ENCODE measurements at regions not wholly inside any gene's neighbourhood (a gene's known extent, or its start where the extent isn't known, plus 50 kb on each side); places are given as distances from the start of the nearest gene placed in this dataset.

GRCh38 chr18:38616306-38616705, 1050.7 kb upstream of the CELF4 start:
- no peak for ATAC-seq (replicated peaks; ENCODE audit: extremely low read depth, poor library complexity, severe bottlenecking)
- H3K27ac Mint-ChIP-seq (ENCODE audit: low read depth) = no peak overlapping the region
- no peaks in the 10 kb centered on the region for H3K27me3 Mint-ChIP-seq
- H3K4me1 Mint-ChIP-seq = no peaks in the 10 kb centered on the region
- H3K36me3 Mint-ChIP-seq (ENCODE audit: insufficient read depth) = no peaks in the 10 kb centered on the region
- DNase-seq (ENCODE audit: low spot score in 2 of 2) = no peak
- H3K9me3 Mint-ChIP-seq = peaks cover 17% of the 10 kb centered on the region
- no peak overlapping the region for H3K4me3 Mint-ChIP-seq

GRCh38 chr18:38612904-38613303, 1047.3 kb upstream of the CELF4 start:
- Mint-ChIP-seq H3K27me3 (no peaks in the 10 kb centered on the region), H3K27ac (ENCODE audit: low read depth) (no peak overlapping the region), H3K4me1 (no peaks in the 10 kb centered on the region), H3K4me3 (no peak overlapping the region), H3K36me3 (ENCODE audit: insufficient read depth) (no peaks in the 10 kb centered on the region), H3K9me3 (peaks cover 17% of the 10 kb centered on the region)
- ATAC-seq (replicated peaks; ENCODE audit: extremely low read depth, poor library complexity, severe bottlenecking) = no peak
- no peak for DNase-seq (ENCODE audit: low spot score in 2 of 2)

GRCh38 chr18:38611036-38611964, 1045.7 kb upstream of the CELF4 start:
- DNase-seq (ENCODE audit: low spot score in 2 of 2) = no peak
- H3K9me3 Mint-ChIP-seq = peaks cover 18% of the 10 kb centered on the region
- ATAC-seq (replicated peaks; ENCODE audit: extremely low read depth, poor library complexity, severe bottlenecking) = no peak
- no peaks in the 10 kb centered on the region for H3K4me1 Mint-ChIP-seq
- no peak overlapping the region for H3K27ac Mint-ChIP-seq (ENCODE audit: low read depth)
- H3K36me3 Mint-ChIP-seq (ENCODE audit: insufficient read depth) = no peaks in the 10 kb centered on the region
- no peaks in the 10 kb centered on the region for H3K27me3 Mint-ChIP-seq
- no peak overlapping the region for H3K4me3 Mint-ChIP-seq

- Mint-ChIP-seq H3K4me3 (no peak overlapping the region), H3K27ac (ENCODE audit: low read depth) (no peak overlapping the region), H3K36me3 (ENCODE audit: insufficient read depth) (no peaks in the 10 kb centered on the region), H3K9me3 (peaks cover 23% of the 10 kb centered on the region), H3K4me1 (no peaks in the 10 kb centered on the region), H3K27me3 (no peaks in the 10 kb centered on the region)
- no peak for DNase-seq (ENCODE audit: low spot score in 2 of 2)
- no peak for ATAC-seq (replicated peaks; ENCODE audit: extremely low read depth, poor library complexity, severe bottlenecking)
Observed at GRCh38 chr18:38606841-38607240, 1041.2 kb upstream of the CELF4 start.

GRCh38 chr18:38602341-38602740, 1036.7 kb upstream of the CELF4 start:
- DNase-seq (ENCODE audit: low spot score in 2 of 2) (no peak), ATAC-seq (replicated peaks; ENCODE audit: extremely low read depth, poor library complexity, severe bottlenecking) (no peak)
- no peak overlapping the region for H3K4me3 Mint-ChIP-seq
- H3K4me1 Mint-ChIP-seq = no peaks in the 10 kb centered on the region
- no peak overlapping the region for H3K27ac Mint-ChIP-seq (ENCODE audit: low read depth)
- no peaks in the 10 kb centered on the region for H3K36me3 Mint-ChIP-seq (ENCODE audit: insufficient read depth)
- H3K9me3 Mint-ChIP-seq = peaks cover 28% of the 10 kb centered on the region
- no peaks in the 10 kb centered on the region for H3K27me3 Mint-ChIP-seq

GRCh38 chr18:38587571-38587970, 1022.0 kb upstream of the CELF4 start:
- no peaks in the 10 kb centered on the region for H3K4me1 Mint-ChIP-seq
- no peaks in the 10 kb centered on the region for H3K9me3 Mint-ChIP-seq
- DNase-seq (ENCODE audit: low spot score in 2 of 2) (no peak), ATAC-seq (replicated peaks; ENCODE audit: extremely low read depth, poor library complexity, severe bottlenecking) (no peak)
- H3K4me3 Mint-ChIP-seq = no peak overlapping the region
- H3K27me3 Mint-ChIP-seq = no peaks in the 10 kb centered on the region
- no peaks in the 10 kb centered on the region for H3K36me3 Mint-ChIP-seq (ENCODE audit: insufficient read depth)
- no peak overlapping the region for H3K27ac Mint-ChIP-seq (ENCODE audit: low read depth)

GRCh38 chr18:38586327-38586726, 1020.7 kb upstream of the CELF4 start:
- Mint-ChIP-seq H3K27ac (ENCODE audit: low read depth) (no peak overlapping the region), H3K4me1 (no peaks in the 10 kb centered on the region), H3K27me3 (no peaks in the 10 kb centered on the region), H3K4me3 (no peak overlapping the region), H3K9me3 (peaks cover 6% of the 10 kb centered on the region), H3K36me3 (ENCODE audit: insufficient read depth) (no peaks in the 10 kb centered on the region)
- ATAC-seq (replicated peaks; ENCODE audit: extremely low read depth, poor library complexity, severe bottlenecking) (no peak), DNase-seq (ENCODE audit: low spot score in 2 of 2) (no peak)

- Mint-ChIP-seq H3K4me3 (no peak overlapping the region), H3K27ac (ENCODE audit: low read depth) (no peak overlapping the region), H3K4me1 (no peaks in the 10 kb centered on the region), H3K27me3 (no peaks in the 10 kb centered on the region), H3K36me3 (ENCODE audit: insufficient read depth) (peaks cover 3% of the 10 kb centered on the region), H3K9me3 (peaks cover 14% of the 10 kb centered on the region)
- DNase-seq (ENCODE audit: low spot score in 2 of 2) (no peak), ATAC-seq (replicated peaks; ENCODE audit: extremely low read depth, poor library complexity, severe bottlenecking) (no peak)
Observed at GRCh38 chr18:38579764-38580163, 1014.2 kb upstream of the CELF4 start.

GRCh38 chr18:38576916-38577315, 1011.3 kb upstream of the CELF4 start:
- H3K27me3 Mint-ChIP-seq = no peaks in the 10 kb centered on the region
- H3K9me3 Mint-ChIP-seq = peaks cover 14% of the 10 kb centered on the region
- ATAC-seq (replicated peaks; ENCODE audit: extremely low read depth, poor library complexity, severe bottlenecking) (no peak), DNase-seq (ENCODE audit: low spot score in 2 of 2) (no peak)
- H3K36me3 Mint-ChIP-seq (ENCODE audit: insufficient read depth) = peaks cover 3% of the 10 kb centered on the region
- no peaks in the 10 kb centered on the region for H3K4me1 Mint-ChIP-seq
- H3K27ac Mint-ChIP-seq (ENCODE audit: low read depth) = no peak overlapping the region
- no peak overlapping the region for H3K4me3 Mint-ChIP-seq

GRCh38 chr18:38576349-38576748, 1010.8 kb upstream of the CELF4 start:
- DNase-seq (ENCODE audit: low spot score in 2 of 2) (no peak), ATAC-seq (replicated peaks; ENCODE audit: extremely low read depth, poor library complexity, severe bottlenecking) (no peak)
- Mint-ChIP-seq H3K36me3 (ENCODE audit: insufficient read depth) (peaks cover 3% of the 10 kb centered on the region), H3K27me3 (no peaks in the 10 kb centered on the region), H3K4me3 (peak overlapping the region; percentile 49), H3K9me3 (peaks cover 8% of the 10 kb centered on the region), H3K4me1 (no peaks in the 10 kb centered on the region), H3K27ac (ENCODE audit: low read depth) (no peak overlapping the region)

- H3K4me1 Mint-ChIP-seq = no peaks in the 10 kb centered on the region
- DNase-seq (ENCODE audit: low spot score in 2 of 2) (no peak), ATAC-seq (replicated peaks; ENCODE audit: extremely low read depth, poor library complexity, severe bottlenecking) (no peak)
- H3K9me3 Mint-ChIP-seq = peaks cover 5% of the 10 kb centered on the region
- H3K27me3 Mint-ChIP-seq = no peaks in the 10 kb centered on the region
- H3K36me3 Mint-ChIP-seq (ENCODE audit: insufficient read depth) = peaks cover 3% of the 10 kb centered on the region
- H3K27ac Mint-ChIP-seq (ENCODE audit: low read depth) = no peak overlapping the region
- H3K4me3 Mint-ChIP-seq = peak overlapping the region; percentile 27
Observed at GRCh38 chr18:38575648-38576047, 1010.0 kb upstream of the CELF4 start.

- Mint-ChIP-seq H3K27ac (ENCODE audit: low read depth) (no peak overlapping the region), H3K4me3 (no peak overlapping the region), H3K36me3 (ENCODE audit: insufficient read depth) (peaks cover 3% of the 10 kb centered on the region), H3K27me3 (no peaks in the 10 kb centered on the region), H3K4me1 (no peaks in the 10 kb centered on the region), H3K9me3 (peaks cover 5% of the 10 kb centered on the region)
- DNase-seq (ENCODE audit: low spot score in 2 of 2) (no peak), ATAC-seq (replicated peaks; ENCODE audit: extremely low read depth, poor library complexity, severe bottlenecking) (no peak)
Observed at GRCh38 chr18:38575023-38575422, 1009.4 kb upstream of the CELF4 start.

GRCh38 chr18:38572554-38573111, 1007.0 kb upstream of the CELF4 start:
- Mint-ChIP-seq H3K9me3 (peaks cover 5% of the 10 kb centered on the region), H3K4me3 (no peak overlapping the region), H3K36me3 (ENCODE audit: insufficient read depth) (no peaks in the 10 kb centered on the region), H3K27ac (ENCODE audit: low read depth) (no peak overlapping the region), H3K27me3 (no peaks in the 10 kb centered on the region), H3K4me1 (no peaks in the 10 kb centered on the region)
- DNase-seq (ENCODE audit: low spot score in 2 of 2) (no peak), ATAC-seq (replicated peaks; ENCODE audit: extremely low read depth, poor library complexity, severe bottlenecking) (no peak)

Measured in central memory CD8-positive, alpha-beta T cell (primary cell).